K562 (cell line): ENCODE measurements at regions not wholly inside any gene's neighbourhood (a gene's known extent, or its start where the extent isn't known, plus 50 kb on each side); places are given as distances from the start of the nearest gene placed in this dataset.

Source experiments
- ATAC-seq: fragments of 200-7000 bp; cut with Tn5 transposase; 3 replicates; pipeline ENCODE4 v1.9.1; 2020; ENCODE audit warnings: moderate library complexity
- BruUV-seq: library from RNA; stranded (reverse); fragments of 400-500 nt; replicated peaks from 2 replicates; lab custom pipeline; 2021; lab: Mats Ljungman, UMichigan
- CTCF ChIA-PET: fragments of 300-600 bp; formaldehyde crosslinking; extraction: SDS; loops from one replicate; lab custom pipeline; 2021; ENCODE audit warnings: low intra/inter-chr PET ratio; lab: Yijun Ruan, JAX
- POLR2A ChIA-PET: fragments of 300-600, 350-650 bp; sonication (Branson Sonifier 250); formaldehyde crosslinking; extraction: SDS; loops from one replicate; lab custom pipeline; 2021; ENCODE audit warnings: antibody characterized with exemption, inconsistent platforms; lab: Yijun Ruan, JAX
- DNase-seq, 4 experiments: peaks; one replicate each; pipeline versions ENCODE4 v3.0.0 to v3.0.0-alpha.2; 2011 to 2018; ENCODE audit warnings: low spot score in 3 of 4, mixed read lengths in 3 of 4; ENCODE audit errors: extremely low read depth in 1 of 4
- FAIRE-seq: peaks from 2 replicates; lab custom pipeline; 2011; peaks lifted over from hg19 to GRCh38; lab: Jason Lieb, UNC
- H2AFZ ChIP-seq: 2 replicates; pipeline ENCODE4 v1.6.0; 2011; ENCODE audit warnings: low read depth, low read length, control low read depth, inconsistent platforms
- H3K27ac ChIP-seq: fragments of 200-600 bp; 3 replicates; pipeline ENCODE4 v1.8.0; 2011; ENCODE audit warnings: low read depth, mild to moderate bottlenecking, control low read depth, inconsistent platforms, low read length, moderate library complexity, mixed read lengths; ENCODE audit errors: extremely low read depth
- H3K27me3 ChIP-seq, 2 experiments: fragments of 300-600 bp in 1 of 2; 2 replicates in 1 of 2; 3 replicates in 1 of 2; pipeline versions ENCODE4 v1.6.0 to v1.8.0; 2011; ENCODE audit warnings: inconsistent platforms in 2 of 2, low read length in 2 of 2, mild to moderate bottlenecking in 1 of 2, mixed read lengths in 1 of 2, moderate library complexity in 1 of 2; ENCODE audit not compliant: control insufficient read depth in 2 of 2, insufficient read depth in 2 of 2
- H3K36me3 ChIP-seq: fragments of 300-600 bp; 3 replicates; pipeline ENCODE4 v1.8.0; 2011; ENCODE audit warnings: mild to moderate bottlenecking, low read length, inconsistent platforms; ENCODE audit not compliant: control insufficient read depth, insufficient read depth
- H3K4me1 ChIP-seq, 2 experiments: fragments of 200-600 bp in 1 of 2; replicated peaks in 1 of 2; 2 replicates in 1 of 2; 3 replicates in 1 of 2; pipeline versions ENCODE4 v1.5.1 to v1.8.0; 2011; ENCODE audit warnings: inconsistent platforms in 2 of 2, low read length in 2 of 2, mild to moderate bottlenecking in 1 of 2, mixed read lengths in 1 of 2, moderate library complexity in 1 of 2; ENCODE audit not compliant: control insufficient read depth in 2 of 2, insufficient read depth in 2 of 2
- H3K4me2 ChIP-seq: 2 replicates; pipeline ENCODE4 v1.6.1; 2011; ENCODE audit warnings: low read length, control low read depth, inconsistent platforms, mixed read lengths; ENCODE audit not compliant: insufficient read depth
- H3K4me3 ChIP-seq: fragments of 200-600 bp; sonication (generic), shearing (Covaris generic); 2 replicates; pipeline ENCODE4 v1.5.1; 2016; ENCODE audit warnings: control low read depth, inconsistent platforms
- H3K79me2 ChIP-seq: fragments of 200-600 bp; 3 replicates; pipeline ENCODE4 v1.8.0; 2011; ENCODE audit warnings: low read length, inconsistent platforms; ENCODE audit not compliant: control insufficient read depth, insufficient read depth
- H3K9ac ChIP-seq, 2 experiments: 2 replicates each; pipeline versions ENCODE4 v1.6.0 to v1.6.1; 2011; ENCODE audit warnings: low read depth in 2 of 2, low read length in 2 of 2, control low read depth in 1 of 2, inconsistent platforms in 1 of 2, mild to moderate bottlenecking in 1 of 2, mixed read lengths in 1 of 2; ENCODE audit not compliant: insufficient read depth in 1 of 2
- H3K9me1 ChIP-seq: one replicate; pipeline ENCODE4 v1.6.0; 2011; ENCODE audit warnings: inconsistent platforms, mild to moderate bottlenecking, low read length, moderate library complexity; ENCODE audit not compliant: control insufficient read depth, insufficient read depth
- H3K9me3 ChIP-seq: replicated peaks from 2 replicates; pipeline ENCODE4 v1.5.1; 2011; ENCODE audit warnings: low read depth, low read length, inconsistent platforms; ENCODE audit not compliant: control insufficient read depth, insufficient read depth
- H4K20me1 ChIP-seq: replicated peaks from 2 replicates; pipeline ENCODE4 v1.6.1; 2011; ENCODE audit warnings: low read length, inconsistent platforms, mixed read lengths; ENCODE audit not compliant: control insufficient read depth, insufficient read depth
- ARHGAP35 ChIP-seq: fragments of 450-650 bp; IDR thresholded peaks from 2 replicates; pipeline ENCODE4 v1.6.1; 2018; ENCODE audit not compliant: partially characterized antibody
- FOXJ3 ChIP-seq: sonication (generic); formaldehyde crosslinking; IDR thresholded peaks from 2 replicates; pipeline ENCODE4 v1.4.0; 2020; ENCODE audit warnings: mild to moderate bottlenecking, missing genetic modification reagents
- HOMEZ ChIP-seq: fragments of 250-450 bp; sonication (Bioruptor Pico); IDR thresholded peaks from 2 replicates; pipeline ENCODE4 v1.4.0; 2020; ENCODE audit warnings: mild to moderate bottlenecking, moderate library complexity
- MTA2 ChIP-seq: fragments of 450-650 bp; IDR thresholded peaks from 2 replicates; pipeline ENCODE4 v1.6.1; 2016; ENCODE audit warnings: low read depth
- NR2F6 ChIP-seq: fragments of 450-650 bp; formaldehyde crosslinking; IDR thresholded peaks from 2 replicates; pipeline ENCODE4 v1.4.0; 2020; ENCODE audit warnings: mild to moderate bottlenecking
- NR4A1 ChIP-seq, 2 experiments: fragments of 250-450 bp in 1 of 2; fragments of 450-650 bp in 1 of 2; sonication (Bioruptor Pico) in 1 of 2; IDR thresholded peaks; 2 replicates each; pipeline versions ENCODE4 v1.4.0 to v1.6.1; 2016 to 2020; ENCODE audit warnings: mild to moderate bottlenecking in 2 of 2, missing compliant biosample characterization in 1 of 2, missing genetic modification characterization in 1 of 2, moderate library complexity in 1 of 2
- RHOXF2B ChIP-seq: fragments of 250-450 bp; sonication (Bioruptor Pico); conservative IDR thresholded peaks from 2 replicates; pipeline ENCODE4 v1.5.1; 2021
- SMARCB1 ChIP-seq: IDR thresholded peaks from 2 replicates; pipeline ENCODE4 v1.6.1; 2011; ENCODE audit warnings: improper control_type of control experiment, low read depth; ENCODE audit not compliant: insufficient read length
- WGBS: fragments of 100-300 bp; shearing (Covaris generic); methylation state at CpG from one replicate; pipeline ENCODE4 v1.1.6; 2016; ENCODE audit warnings: low coverage, mixed read lengths; ENCODE audit not compliant: insufficient coverage; ENCODE audit errors: missing lambda C conversion rate; 5-methylcytosine and 5-hydroxymethylcytosine counted together
- in situ Hi-C: fragments of 300-500 bp; cut with MboI; formaldehyde crosslinking; loops from 4 replicates; pipeline ENCODE4 v1.15.0; 2018; ENCODE audit warnings: inconsistent platforms, mixed read lengths
- intact Hi-C: fragments of 100-400 bp; cut with micrococcal nuclease; formaldehyde crosslinking; loops from 2 replicates; pipeline ENCODE4 v1.14.2; 2022
- TF ChIP-seq, protein P1 (sequence below): fragments of 450-650 bp; formaldehyde crosslinking; IDR thresholded peaks from 2 replicates; pipeline ENCODE4 v1.4.0; 2020; ENCODE audit warnings: mild to moderate bottlenecking

DNA sequence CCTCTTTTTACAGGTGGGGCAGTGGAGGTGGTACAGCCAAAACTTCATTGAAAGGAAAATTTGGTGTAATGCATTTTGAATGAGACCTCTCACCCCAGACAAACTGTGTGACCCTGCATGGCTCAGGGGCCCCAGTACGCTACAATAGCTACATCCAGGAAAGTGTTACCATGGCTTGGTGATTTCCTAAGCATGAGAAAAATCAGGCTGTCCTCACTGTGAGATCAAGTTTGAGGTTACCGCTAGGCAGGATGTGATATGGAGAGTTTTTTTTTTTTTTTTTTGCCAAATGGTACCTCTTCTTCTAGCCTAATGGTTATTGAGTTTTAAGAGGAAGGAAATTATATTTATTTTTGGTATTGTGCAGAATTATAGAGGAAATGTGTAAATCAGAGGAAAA lies 305.3 kb downstream of the CD83 start (continued):
- no peak for TF ChIP-seq NR4A1 (CRISPR knock-in tag; IDR thresholded peaks at IDR 0.05)
- TF ChIP-seq NR4A1 (tag; IDR thresholded peaks at IDR 0.05), result no peak

GRCh38 chr6:14423330-14423729 lies 305.8 kb downstream of the CD83 start:
- Histone ChIP-seq H3K4me1 (no peaks in the 10 kb centered on the region; a peak in 2 of 5 replicates), H3K4me3 (no peak overlapping the region), H3K4me2 (no peak overlapping the region), H2AFZ (no peak overlapping the region), H3K9me1 (no peaks in the 10 kb centered on the region), H4K20me1 (no peaks in the 10 kb centered on the region), H3K9me3 (no peaks in the 10 kb centered on the region), H3K27me3 (no peaks in the 10 kb centered on the region), H3K9ac (no peak overlapping the region), H3K36me3 (no peaks in the 10 kb centered on the region), H3K79me2 (no peaks in the 10 kb centered on the region), H3K27ac (no peak overlapping the region)
- CTCF ChIA-PET, result no interaction called here
- no TSS peak for BruUV-seq
- FAIRE-seq (no peak), ATAC-seq (no peak), DNase-seq (no peak)
- intact Hi-C loops, result no loop called here
- POLR2A ChIA-PET, result no interaction called here
- in situ Hi-C loops, result no loop called here
- TF ChIP-seq, protein P1, sequence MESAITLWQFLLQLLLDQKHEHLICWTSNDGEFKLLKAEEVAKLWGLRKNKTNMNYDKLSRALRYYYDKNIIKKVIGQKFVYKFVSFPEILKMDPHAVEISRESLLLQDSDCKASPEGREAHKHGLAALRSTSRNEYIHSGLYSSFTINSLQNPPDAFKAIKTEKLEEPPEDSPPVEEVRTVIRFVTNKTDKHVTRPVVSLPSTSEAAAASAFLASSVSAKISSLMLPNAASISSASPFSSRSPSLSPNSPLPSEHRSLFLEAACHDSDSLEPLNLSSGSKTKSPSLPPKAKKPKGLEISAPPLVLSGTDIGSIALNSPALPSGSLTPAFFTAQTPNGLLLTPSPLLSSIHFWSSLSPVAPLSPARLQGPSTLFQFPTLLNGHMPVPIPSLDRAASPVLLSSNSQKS, result no peak
- TF ChIP-seq NR2F6 (no peak), FOXJ3 (CRISPR knock-in tag) (no peak), RHOXF2B (CRISPR knock-in tag) (no peak), HOMEZ (CRISPR knock-in tag) (no peak), MTA2 (no peak), ARHGAP35 (no peak), SMARCB1 (no peak)
- WGBS, result 72% methylated on average over 5 of the region's 5 CpGs
